ENCODE measurements at regions not wholly inside any gene's neighbourhood (a gene's known extent, or its start where the extent isn't known, plus 50 kb on each side); places are given as distances from the start of the nearest gene placed in this dataset.

DNA sequence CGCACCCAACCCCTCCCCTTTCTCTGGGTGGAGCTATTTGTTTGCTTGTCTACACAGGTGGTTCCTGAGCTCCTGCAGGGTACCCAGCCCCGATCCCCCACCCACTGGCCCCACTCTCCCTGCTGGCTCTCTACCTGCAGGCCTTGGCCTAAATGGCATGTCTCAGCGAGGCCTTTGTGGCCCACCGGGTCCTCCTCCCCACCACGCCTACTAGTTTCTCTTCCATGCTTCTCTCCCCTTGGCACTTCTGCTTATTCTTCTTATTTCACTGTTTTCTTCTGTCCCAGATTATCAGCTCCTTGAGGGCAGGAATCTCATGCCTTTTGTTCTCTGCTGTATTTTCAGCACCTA lies 57.4 kb upstream of the ZNF536 start:
- TF ChIP-seq CTCF (IDR thresholded peaks at IDR 0.05; ENCODE audit: low read depth, low read length, missing input control) = no peak
- TF ChIP-seq TAF1 (conservative IDR thresholded peaks at IDR 0.05) = no peak
- no peak for TF ChIP-seq MAX (IDR thresholded peaks at IDR 0.05)
- TF ChIP-seq, protein P1, sequence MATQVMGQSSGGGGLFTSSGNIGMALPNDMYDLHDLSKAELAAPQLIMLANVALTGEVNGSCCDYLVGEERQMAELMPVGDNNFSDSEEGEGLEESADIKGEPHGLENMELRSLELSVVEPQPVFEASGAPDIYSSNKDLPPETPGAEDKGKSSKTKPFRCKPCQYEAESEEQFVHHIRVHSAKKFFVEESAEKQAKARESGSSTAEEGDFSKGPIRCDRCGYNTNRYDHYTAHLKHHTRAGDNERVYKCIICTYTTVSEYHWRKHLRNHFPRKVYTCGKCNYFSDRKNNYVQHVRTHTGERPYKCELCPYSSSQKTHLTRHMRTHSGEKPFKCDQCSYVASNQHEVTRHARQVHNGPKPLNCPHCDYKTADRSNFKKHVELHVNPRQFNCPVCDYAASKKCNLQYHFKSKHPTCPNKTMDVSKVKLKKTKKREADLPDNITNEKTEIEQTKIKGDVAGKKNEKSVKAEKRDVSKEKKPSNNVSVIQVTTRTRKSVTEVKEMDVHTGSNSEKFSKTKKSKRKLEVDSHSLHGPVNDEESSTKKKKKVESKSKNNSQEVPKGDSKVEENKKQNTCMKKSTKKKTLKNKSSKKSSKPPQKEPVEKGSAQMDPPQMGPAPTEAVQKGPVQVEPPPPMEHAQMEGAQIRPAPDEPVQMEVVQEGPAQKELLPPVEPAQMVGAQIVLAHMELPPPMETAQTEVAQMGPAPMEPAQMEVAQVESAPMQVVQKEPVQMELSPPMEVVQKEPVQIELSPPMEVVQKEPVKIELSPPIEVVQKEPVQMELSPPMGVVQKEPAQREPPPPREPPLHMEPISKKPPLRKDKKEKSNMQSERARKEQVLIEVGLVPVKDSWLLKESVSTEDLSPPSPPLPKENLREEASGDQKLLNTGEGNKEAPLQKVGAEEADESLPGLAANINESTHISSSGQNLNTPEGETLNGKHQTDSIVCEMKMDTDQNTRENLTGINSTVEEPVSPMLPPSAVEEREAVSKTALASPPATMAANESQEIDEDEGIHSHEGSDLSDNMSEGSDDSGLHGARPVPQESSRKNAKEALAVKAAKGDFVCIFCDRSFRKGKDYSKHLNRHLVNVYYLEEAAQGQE (IDR thresholded peaks at IDR 0.05) = no peak
- no peak for TF ChIP-seq HNF4A (conservative IDR thresholded peaks at IDR 0.05)
- TF ChIP-seq YY1 (IDR thresholded peaks at IDR 0.05) = no peak
- TF ChIP-seq RXRA (IDR thresholded peaks at IDR 0.05) = no peak
- no peak for TF ChIP-seq NR2F2 (IDR thresholded peaks at IDR 0.05)
- TF ChIP-seq FOXA2 (IDR thresholded peaks at IDR 0.05) = no peak

Data from liver (tissue), 3 donors.